ENCODE measurements at regions not wholly inside any gene's neighbourhood (a gene's known extent, or its start where the extent isn't known, plus 50 kb on each side); places are given as distances from the start of the nearest gene placed in this dataset.

GRCh38 chr10:43763846-43764245 lies 115.2 kb upstream of the ZNF32 start:
- TF ChIP-seq, protein P1, sequence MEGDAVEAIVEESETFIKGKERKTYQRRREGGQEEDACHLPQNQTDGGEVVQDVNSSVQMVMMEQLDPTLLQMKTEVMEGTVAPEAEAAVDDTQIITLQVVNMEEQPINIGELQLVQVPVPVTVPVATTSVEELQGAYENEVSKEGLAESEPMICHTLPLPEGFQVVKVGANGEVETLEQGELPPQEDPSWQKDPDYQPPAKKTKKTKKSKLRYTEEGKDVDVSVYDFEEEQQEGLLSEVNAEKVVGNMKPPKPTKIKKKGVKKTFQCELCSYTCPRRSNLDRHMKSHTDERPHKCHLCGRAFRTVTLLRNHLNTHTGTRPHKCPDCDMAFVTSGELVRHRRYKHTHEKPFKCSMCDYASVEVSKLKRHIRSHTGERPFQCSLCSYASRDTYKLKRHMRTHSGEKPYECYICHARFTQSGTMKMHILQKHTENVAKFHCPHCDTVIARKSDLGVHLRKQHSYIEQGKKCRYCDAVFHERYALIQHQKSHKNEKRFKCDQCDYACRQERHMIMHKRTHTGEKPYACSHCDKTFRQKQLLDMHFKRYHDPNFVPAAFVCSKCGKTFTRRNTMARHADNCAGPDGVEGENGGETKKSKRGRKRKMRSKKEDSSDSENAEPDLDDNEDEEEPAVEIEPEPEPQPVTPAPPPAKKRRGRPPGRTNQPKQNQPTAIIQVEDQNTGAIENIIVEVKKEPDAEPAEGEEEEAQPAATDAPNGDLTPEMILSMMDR (IDR thresholded peaks at IDR 0.05), result no peak

GRCh38 chr10:43760514-43760913 lies 111.8 kb upstream of the ZNF32 start:
- H3K36me3 ChIP-seq, result no peaks in the 10 kb centered on the region
- TF ChIP-seq, protein P1 (IDR thresholded peaks at IDR 0.05), result no peak
- no peak for ATAC-seq
- no peaks in the 10 kb centered on the region for H3K27me3 ChIP-seq
- no peak overlapping the region for H3K4me3 ChIP-seq
- 89 to 90% methylated on average over 10 of the region's 10 CpGs for WGBS, 2 donors
- intact Hi-C loops (cut with DNase I), result no loop called here
- no peak overlapping the region for H3K27ac ChIP-seq
- no peaks in the 10 kb centered on the region for H3K9me3 ChIP-seq
- peaks cover 0 to 4% (median 0%) of the 10 kb centered on the region in 9 donors for H3K4me1 ChIP-seq
- no peak for DNase-seq

More at GRCh38 chr10:43763846-43764245, 115.2 kb upstream of the ZNF32 start:
- no peak overlapping the region for H3K27ac ChIP-seq
- H3K4me1 ChIP-seq, result no peaks in the 10 kb centered on the region
- no peaks in the 10 kb centered on the region for H3K36me3 ChIP-seq
- H3K9me3 ChIP-seq, result peaks cover 0 to 26% (median 16%) of the 10 kb centered on the region in 11 donors
- intact Hi-C loops (cut with DNase I), result no loop called here
- no peaks in the 10 kb centered on the region for H3K27me3 ChIP-seq
- no peak overlapping the region for H3K4me3 ChIP-seq
- ATAC-seq (no peak), DNase-seq (no peak)

GRCh38 chr10:43759216-43759615 lies 110.5 kb upstream of the ZNF32 start:
- no peak overlapping the region for H3K4me3 ChIP-seq
- H3K36me3 ChIP-seq, result no peaks in the 10 kb centered on the region
- no peak overlapping the region for H3K27ac ChIP-seq
- ATAC-seq (no peak), DNase-seq (no peak)
- no peaks in the 10 kb centered on the region for H3K9me3 ChIP-seq
- no peaks in the 10 kb centered on the region for H3K27me3 ChIP-seq
- TF ChIP-seq, protein P1 (IDR thresholded peaks at IDR 0.05), result no peak
- peaks cover 0 to 5% (median 0%) of the 10 kb centered on the region in 9 donors for H3K4me1 ChIP-seq
- intact Hi-C loops (cut with DNase I), result no loop called here
- WGBS, 2 donors, result 85 to 86% methylated on average over 5 of the region's 5 CpGs

GRCh38 chr10:43756341-43756740 lies 107.7 kb upstream of the ZNF32 start:
- Histone ChIP-seq H3K27ac (no peak overlapping the region), H3K9me3 (no peaks in the 10 kb centered on the region), H3K4me1 (peaks cover 0 to 22% (median 3%) of the 10 kb centered on the region in 9 donors), H3K4me3 (no peak overlapping the region), H3K36me3 (no peaks in the 10 kb centered on the region), H3K27me3 (no peaks in the 10 kb centered on the region)
- TF ChIP-seq, protein P1 (IDR thresholded peaks at IDR 0.05), result no peak
- ATAC-seq, result no peak
- WGBS, 2 donors, result 62 to 80% methylated on average over 3 of the region's 3 CpGs
- intact Hi-C loops (cut with DNase I), result no loop called here
- no peak for DNase-seq

Data from heart right ventricle (tissue), 16 donors.